ENCODE measurements at regions not wholly inside any gene's neighbourhood (a gene's known extent, or its start where the extent isn't known, plus 50 kb on each side); places are given as distances from the start of the nearest gene placed in this dataset.

DNA sequence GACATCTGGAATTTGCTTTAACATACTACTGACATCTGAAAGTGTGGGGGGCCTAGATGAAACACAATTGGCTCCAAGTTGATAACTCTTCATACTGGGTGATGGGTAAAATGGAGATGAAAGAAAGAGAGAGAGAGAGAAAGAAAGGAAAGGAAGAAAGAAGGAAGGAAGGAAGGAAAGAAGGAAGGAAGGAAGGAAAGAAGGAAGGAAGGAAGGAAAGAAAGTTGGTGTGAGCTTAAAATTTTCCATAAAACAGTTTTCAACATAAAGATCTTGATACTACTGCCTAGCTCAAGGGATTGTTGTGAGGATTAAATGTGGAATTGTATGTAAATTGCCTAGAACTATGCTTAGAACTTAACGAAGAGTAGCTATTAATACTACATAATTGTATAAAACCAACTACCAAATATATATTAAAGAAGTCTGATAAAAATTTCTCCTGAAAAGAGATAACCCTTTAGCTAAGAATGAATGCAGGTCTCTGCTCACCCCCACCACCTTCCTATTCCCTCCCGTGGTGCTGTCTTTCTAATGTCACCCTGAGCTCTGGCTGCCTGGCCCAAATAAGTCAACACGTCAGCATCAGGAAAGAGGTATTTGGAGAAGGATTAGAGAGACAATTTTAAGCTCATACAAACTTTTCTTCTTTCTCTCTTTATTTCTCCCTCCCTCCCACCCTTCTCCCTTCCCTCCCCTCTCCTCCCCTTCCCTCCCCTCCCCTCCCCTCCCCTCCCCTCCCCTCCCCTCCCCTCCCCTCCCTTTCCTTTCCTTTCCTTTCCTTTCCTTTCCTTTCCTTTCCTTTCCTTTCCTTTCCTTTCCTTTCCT is 89.3 kb upstream of the SGIP1 start (continued):
- TF ChIP-seq, protein P1, sequence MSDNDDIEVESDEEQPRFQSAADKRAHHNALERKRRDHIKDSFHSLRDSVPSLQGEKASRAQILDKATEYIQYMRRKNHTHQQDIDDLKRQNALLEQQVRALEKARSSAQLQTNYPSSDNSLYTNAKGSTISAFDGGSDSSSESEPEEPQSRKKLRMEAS (IDR thresholded peaks at IDR 0.05): no peak
- TF ChIP-seq POLR2AphosphoS5 (IDR thresholded peaks at IDR 0.05; ENCODE audit: low read depth, low read length): no peak
- TF ChIP-seq TAF7 (optimal IDR thresholded peaks at IDR 0.05; ENCODE audit: borderline replicate concordance, low read depth, low read length): no peak
- TF ChIP-seq SP1 (IDR thresholded peaks at IDR 0.05; ENCODE audit: low read depth, low read length): no peak
- no peak for TF ChIP-seq CHD7 (IDR thresholded peaks at IDR 0.05; ENCODE audit: insufficient replicate concordance, low read length)
- TF ChIP-seq JUND (IDR thresholded peaks at IDR 0.05; ENCODE audit: low read length): no peak
- TF ChIP-seq TAF1 (IDR thresholded peaks at IDR 0.05; ENCODE audit: low read depth, low read length): no peak

All from H1 (cell line).